IPS-18c (cell line): ENCODE measurements at regions not wholly inside any gene's neighbourhood (a gene's known extent, or its start where the extent isn't known, plus 50 kb on each side); places are given as distances from the start of the nearest gene placed in this dataset.
"Not testable (repeated sequence)": the region's sequence is repeated elsewhere in the genome, so short reads cannot be mapped to it uniquely, and the experiment has no call there.

Experiments used
- H3K4me3 ChIP-seq: 2 replicates; pipeline ENCODE4 v1.7.0; 2013; ENCODE audit warnings: low read depth, mild to moderate bottlenecking, low read length, moderate library complexity; ENCODE audit not compliant: insufficient read depth
- H3K9me3 ChIP-seq: one replicate; pipeline ENCODE4 v1.6.1; 2013; ENCODE audit warnings: mild to moderate bottlenecking, low read length, moderate library complexity; ENCODE audit not compliant: control insufficient read depth, insufficient read depth

DNA sequence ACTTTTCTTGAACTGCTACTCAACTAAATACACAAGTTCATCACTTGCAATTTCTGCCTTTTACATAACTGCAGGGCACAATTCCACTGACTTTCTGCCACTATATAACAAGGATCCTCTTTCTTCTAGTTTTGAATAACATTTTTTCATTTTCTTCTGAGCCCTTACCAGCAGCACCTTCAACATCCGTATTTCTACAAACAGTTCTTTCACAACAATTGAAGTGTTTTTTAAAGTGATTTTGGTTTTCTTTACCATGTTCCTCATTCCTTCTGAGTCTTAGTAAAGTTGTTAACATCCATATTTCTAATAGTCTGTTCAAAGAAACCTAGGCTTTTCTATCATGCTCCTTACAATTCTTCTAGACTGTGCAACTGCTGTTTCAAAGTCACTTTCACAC is 127.2 kb upstream of the PITX1 start:
- no peak overlapping the region for H3K4me3 ChIP-seq
- H3K9me3 ChIP-seq = no peaks in the 10 kb centered on the region

DNA sequence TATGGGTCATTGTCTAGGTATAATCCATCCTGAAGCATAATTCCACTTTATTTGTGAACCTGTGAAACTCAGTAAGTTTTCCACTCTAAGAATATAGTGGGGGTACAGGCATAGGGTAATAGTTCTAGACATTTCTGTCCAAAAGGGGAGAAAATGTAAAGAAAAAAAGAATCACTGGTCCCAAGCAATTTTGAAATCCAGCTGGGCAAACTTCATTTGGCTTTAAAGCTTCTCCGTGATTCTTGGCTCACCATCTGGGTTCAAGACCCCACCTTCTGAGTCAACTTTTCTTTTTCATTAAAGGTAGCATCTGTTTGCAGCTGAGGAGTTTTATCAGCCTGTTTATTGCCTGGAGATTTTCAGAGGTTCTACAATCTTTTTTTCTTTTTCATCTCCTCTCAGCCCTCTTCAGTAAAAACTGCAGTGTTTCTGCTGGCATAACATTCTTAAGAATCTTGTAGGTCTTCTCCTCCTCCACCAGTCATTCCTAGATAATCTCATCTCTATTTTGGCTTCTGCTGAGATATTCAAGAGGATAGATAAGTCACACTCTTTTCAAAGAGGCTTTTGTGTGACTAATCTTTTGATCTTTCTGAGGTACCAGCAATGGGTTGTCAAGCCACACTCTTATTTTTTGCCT is 126.1 kb upstream of the PITX1 start:
- Histone ChIP-seq H3K9me3 (no peaks in the 10 kb centered on the region), H3K4me3 (no peak overlapping the region)

DNA sequence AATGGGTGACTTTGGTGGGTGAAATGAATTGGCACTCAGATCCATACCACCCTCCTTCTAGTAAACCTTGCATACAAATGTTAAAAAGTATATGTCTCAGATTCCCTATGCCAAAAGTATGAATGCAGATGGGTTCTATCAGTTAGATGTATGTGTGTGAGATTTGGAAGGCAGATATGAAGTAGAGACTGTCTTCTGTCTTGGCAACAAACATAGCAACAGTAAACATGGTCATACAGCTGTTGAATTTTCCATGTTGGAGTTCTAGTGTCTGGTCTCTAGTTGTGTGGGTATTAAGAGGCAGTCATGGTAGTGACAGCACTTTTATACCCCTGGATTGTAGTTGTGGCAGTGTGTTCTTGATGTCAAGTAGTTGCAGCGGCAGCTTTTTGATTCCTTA is 125.6 kb upstream of the PITX1 start:
- Histone ChIP-seq H3K4me3 (no peak overlapping the region), H3K9me3 (no peaks in the 10 kb centered on the region)

DNA sequence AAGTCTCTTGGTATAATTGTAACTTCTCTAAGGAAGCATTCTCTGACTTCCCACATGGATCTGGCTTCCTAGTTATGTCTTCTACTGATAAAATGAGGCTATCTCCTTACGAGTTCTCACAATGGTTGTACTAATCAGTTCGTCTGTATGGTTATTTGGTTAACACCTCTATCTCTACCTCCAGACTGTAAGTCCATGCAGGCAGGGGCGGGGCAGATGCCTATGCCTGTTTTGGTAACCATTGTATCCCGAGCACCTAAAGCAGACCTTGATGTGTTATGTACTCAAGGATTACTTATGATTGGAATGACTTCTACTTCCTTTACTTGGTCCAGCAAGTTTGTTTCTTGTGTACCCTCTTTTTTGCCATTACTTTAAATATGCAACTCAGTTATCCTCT is 125.0 kb upstream of the PITX1 start:
- no peak overlapping the region for H3K4me3 ChIP-seq
- no peaks in the 10 kb centered on the region for H3K9me3 ChIP-seq

- H3K4me3 ChIP-seq = no peak overlapping the region
- H3K9me3 ChIP-seq = no peaks in the 10 kb centered on the region
Measured at GRCh38 chr5:135158314-135158697, 124.3 kb upstream of the PITX1 start.

DNA sequence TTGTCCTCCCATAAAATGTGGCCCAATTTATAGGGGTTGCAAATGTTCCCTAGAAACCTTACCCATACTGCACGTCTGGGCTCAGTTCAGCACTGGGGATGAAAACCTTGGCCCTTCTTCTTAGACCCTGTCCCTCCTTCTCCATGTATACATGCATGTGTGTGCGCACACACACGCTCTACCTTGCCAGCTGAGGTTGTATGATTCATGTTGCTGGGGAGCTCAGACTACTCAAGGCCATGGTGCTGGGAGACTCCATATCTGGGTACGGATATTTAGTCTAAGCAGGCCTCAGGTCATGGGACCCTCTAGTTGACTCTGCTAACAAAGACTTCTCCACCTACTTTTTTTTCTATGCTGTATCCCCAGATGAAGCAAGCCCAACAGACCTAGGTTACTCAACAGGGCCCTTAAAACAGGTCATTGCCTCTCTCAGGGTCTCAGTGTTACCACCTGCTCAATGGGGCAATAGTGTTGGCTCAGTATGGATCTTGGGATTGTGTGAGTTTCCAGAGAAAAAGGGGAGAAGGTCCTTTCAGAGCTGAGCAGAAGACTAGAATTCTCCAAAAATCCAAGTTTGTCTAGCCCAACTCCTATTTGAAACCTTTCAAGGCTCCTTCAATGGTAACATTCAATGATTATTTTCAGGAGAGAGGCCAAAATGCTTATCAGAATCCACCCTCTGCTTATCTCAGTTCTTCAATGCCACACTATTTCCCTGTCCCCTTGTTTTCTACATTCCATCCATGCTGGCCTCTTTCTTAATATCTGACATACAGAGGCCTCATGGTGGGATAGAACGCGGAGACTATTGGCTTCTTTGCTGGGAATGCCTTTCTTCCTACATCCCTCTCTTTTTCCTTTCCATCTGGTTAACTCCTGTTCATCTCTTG is 123.6 kb upstream of the PITX1 start:
- Histone ChIP-seq H3K4me3 (no peak overlapping the region), H3K9me3 (no peaks in the 10 kb centered on the region)

GRCh38 chr5:135156715-135157404 is 122.8 kb upstream of the PITX1 start:
- no peak overlapping the region for H3K4me3 ChIP-seq
- H3K9me3 ChIP-seq = no peaks in the 10 kb centered on the region

DNA sequence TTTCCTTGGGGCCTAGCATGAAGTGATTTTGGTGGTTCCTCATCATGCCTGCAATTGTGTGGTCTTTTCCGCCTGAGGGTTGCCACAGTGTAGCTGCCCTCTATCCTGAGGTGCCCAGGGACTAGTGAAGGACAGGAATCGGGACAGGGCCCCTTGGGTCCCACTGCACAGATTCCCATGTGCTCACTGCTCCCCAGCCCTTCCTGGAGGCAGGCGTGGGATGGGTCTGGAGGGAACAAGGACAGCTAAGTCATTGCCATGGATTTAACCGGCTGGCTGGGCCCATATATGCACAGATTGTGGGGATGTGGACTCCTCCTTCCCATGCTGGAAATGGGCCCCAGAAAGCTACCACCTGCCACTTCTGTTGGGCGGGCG is 122.3 kb upstream of the PITX1 start:
- H3K4me3 ChIP-seq = no peak overlapping the region
- H3K9me3 ChIP-seq = no peaks in the 10 kb centered on the region

DNA sequence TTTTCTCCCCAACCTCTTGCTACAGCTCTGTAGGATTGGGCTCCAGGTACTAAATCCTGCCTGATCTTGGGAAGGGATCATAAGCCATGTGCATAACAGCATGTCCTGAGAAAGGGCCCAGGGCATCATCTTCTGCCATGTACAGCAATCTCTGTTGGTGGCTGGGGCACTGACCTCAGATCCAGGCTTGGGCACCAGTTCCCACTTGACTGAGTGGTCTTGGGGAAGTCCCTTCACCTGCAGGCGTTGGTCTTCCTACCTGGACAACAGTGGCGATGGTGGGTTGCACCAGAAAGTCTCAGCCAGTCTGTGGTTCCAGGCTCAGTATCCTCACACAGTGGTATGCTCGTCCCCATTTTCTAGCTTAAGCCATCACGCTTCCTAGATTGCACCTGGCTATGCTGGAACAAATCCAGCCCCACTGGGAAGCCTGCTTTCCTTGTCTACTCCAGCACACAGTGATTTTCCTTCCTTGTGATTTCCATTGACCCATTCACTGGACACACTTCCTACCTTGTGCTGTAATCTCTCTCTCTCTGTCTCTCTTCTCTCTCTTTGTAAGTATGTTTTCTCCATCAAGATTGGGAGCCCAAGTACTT is 121.7 kb upstream of the PITX1 start:
- no peaks in the 10 kb centered on the region for H3K9me3 ChIP-seq
- H3K4me3 ChIP-seq = no peak overlapping the region

GRCh38 chr5:135154961-135155360 is 120.9 kb upstream of the PITX1 start:
- Histone ChIP-seq H3K9me3 (no peaks in the 10 kb centered on the region), H3K4me3 (no peak overlapping the region)

- no peaks in the 10 kb centered on the region for H3K9me3 ChIP-seq
- H3K4me3 ChIP-seq = no peak overlapping the region
Measured at GRCh38 chr5:135154197-135154596, 120.2 kb upstream of the PITX1 start.

- Histone ChIP-seq H3K9me3 (no peaks in the 10 kb centered on the region), H3K4me3 (no peak overlapping the region)
Measured at GRCh38 chr5:135153661-135154060, 119.6 kb upstream of the PITX1 start.

GRCh38 chr5:135153259-135153658 is 119.2 kb upstream of the PITX1 start:
- Histone ChIP-seq H3K4me3 (no peak overlapping the region), H3K9me3 (no peaks in the 10 kb centered on the region)

GRCh38 chr5:135151660-135152059 is 117.6 kb upstream of the PITX1 start:
- not testable (repeated sequence) for H3K4me3 ChIP-seq, H3K9me3 ChIP-seq

GRCh38 chr5:135151256-135151655 is 117.2 kb upstream of the PITX1 start:
- Histone ChIP-seq H3K9me3 (no peaks in the 10 kb centered on the region), H3K4me3 (no peak overlapping the region)

DNA sequence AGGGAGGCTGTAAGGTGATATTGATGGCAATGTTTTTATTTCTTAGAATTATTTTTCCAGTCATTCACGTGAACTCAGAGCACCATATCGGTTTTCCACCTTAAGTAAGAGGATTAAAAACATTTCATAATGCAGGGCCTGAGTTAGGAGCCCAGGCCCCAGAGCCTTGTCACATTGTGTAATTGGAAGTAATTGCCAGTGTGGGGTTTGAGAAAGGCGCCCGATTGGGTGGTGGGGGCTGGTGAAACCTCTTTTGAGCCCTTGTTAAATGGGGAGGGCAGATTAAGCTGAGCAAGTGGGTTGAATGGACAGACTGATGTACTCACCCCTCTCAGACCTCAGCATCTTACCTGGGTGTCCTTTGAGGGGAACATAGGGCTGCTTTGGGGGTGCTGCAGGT is 116.7 kb upstream of the PITX1 start:
- H3K9me3 ChIP-seq = no peaks in the 10 kb centered on the region
- no peak overlapping the region for H3K4me3 ChIP-seq

DNA sequence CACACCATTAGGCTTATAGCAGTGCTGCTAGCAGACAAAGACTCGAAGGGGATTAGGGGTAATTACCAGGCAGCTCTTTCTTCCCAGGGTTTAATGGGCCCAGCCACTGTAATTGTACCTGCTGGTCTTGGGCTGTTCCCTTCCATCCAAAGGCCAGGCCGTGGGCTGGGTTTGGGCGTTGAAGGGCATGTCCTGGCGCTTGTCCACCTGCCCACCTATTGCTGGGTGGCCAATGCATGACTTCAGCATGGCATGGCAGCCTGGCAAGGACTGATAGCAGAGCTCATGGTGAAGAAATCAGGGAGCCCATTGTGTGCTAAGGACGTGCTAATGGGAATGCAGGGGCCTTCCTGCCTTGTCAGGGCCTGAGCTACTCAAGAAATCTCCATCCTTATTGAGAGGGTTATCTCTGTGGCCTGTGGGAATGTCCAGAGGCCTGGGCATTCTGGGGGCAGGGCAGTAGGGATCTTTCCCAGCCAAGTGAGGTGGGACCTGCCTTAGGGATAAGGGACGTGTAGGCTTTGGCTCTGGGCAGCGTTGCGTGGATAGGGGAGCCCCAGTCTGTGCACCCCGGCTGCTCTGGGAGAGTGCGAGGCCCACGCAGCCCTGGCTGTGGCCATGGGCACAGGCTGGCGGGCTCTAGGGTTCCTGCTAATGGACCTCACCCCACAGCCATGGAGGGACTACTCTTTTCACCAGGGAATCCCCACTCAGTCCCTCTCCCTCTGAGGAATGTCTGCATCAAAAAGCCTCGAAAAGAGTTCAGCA is 116.1 kb upstream of the PITX1 start:
- H3K9me3 ChIP-seq = no peaks in the 10 kb centered on the region
- H3K4me3 ChIP-seq = no peak overlapping the region
